ENCODE measurements at regions not wholly inside any gene's neighbourhood (a gene's known extent, or its start where the extent isn't known, plus 50 kb on each side); places are given as distances from the start of the nearest gene placed in this dataset.

GRCh38 chr17:59487161-59487873 lies 78.1 kb upstream of the DHX40 start:
- Mint-ChIP-seq H3K4me3 (no peak overlapping the region), H3K9me3 (no peaks in the 10 kb centered on the region), H3K36me3 (no peaks in the 10 kb centered on the region), H3K27me3 (ENCODE audit: low read depth) (no peaks in the 10 kb centered on the region), H3K4me1 (peaks cover 17% of the 10 kb centered on the region), H3K27ac (no peak overlapping the region)
- no peak for TF ChIP-seq CTCF (IDR thresholded peaks at IDR 0.05; ENCODE audit: unreplicated experiment)
- DNase-seq (ENCODE audit: low spot score in 2 of 2, unreplicated experiment in 2 of 2) = no peak

- H3K4me3 Mint-ChIP-seq = no peak overlapping the region
- H3K9me3 Mint-ChIP-seq = no peaks in the 10 kb centered on the region
- H3K27ac Mint-ChIP-seq = no peak overlapping the region
- no peaks in the 10 kb centered on the region for H3K27me3 Mint-ChIP-seq (ENCODE audit: low read depth)
- H3K36me3 Mint-ChIP-seq = no peaks in the 10 kb centered on the region
- TF ChIP-seq CTCF (IDR thresholded peaks at IDR 0.05; ENCODE audit: unreplicated experiment) = no peak
- peaks cover 18% of the 10 kb centered on the region for H3K4me1 Mint-ChIP-seq
- DNase-seq (ENCODE audit: low spot score in 2 of 2, unreplicated experiment in 2 of 2) = no peak
Observed at GRCh38 chr17:59488805-59489204, 76.6 kb upstream of the DHX40 start.

GRCh38 chr17:59490216-59490615 lies 75.2 kb upstream of the DHX40 start:
- no peak for TF ChIP-seq CTCF (IDR thresholded peaks at IDR 0.05; ENCODE audit: unreplicated experiment)
- H3K9me3 Mint-ChIP-seq = peaks cover 3% of the 10 kb centered on the region
- no peaks in the 10 kb centered on the region for H3K27me3 Mint-ChIP-seq (ENCODE audit: low read depth)
- no peak overlapping the region for H3K4me3 Mint-ChIP-seq
- no peak overlapping the region for H3K27ac Mint-ChIP-seq
- H3K36me3 Mint-ChIP-seq = no peaks in the 10 kb centered on the region
- peaks cover 16% of the 10 kb centered on the region for H3K4me1 Mint-ChIP-seq
- no peak for DNase-seq (ENCODE audit: low spot score in 2 of 2, unreplicated experiment in 2 of 2)

GRCh38 chr17:59491353-59492090 lies 73.9 kb upstream of the DHX40 start:
- Mint-ChIP-seq H3K9me3 (peaks cover 4% of the 10 kb centered on the region), H3K27me3 (ENCODE audit: low read depth) (no peaks in the 10 kb centered on the region), H3K36me3 (no peaks in the 10 kb centered on the region), H3K27ac (peak overlapping the region; percentile 43), H3K4me1 (peaks cover 11% of the 10 kb centered on the region), H3K4me3 (no peak overlapping the region)
- DNase-seq (ENCODE audit: low spot score in 2 of 2, unreplicated experiment in 2 of 2) = no peak
- no peak for TF ChIP-seq CTCF (IDR thresholded peaks at IDR 0.05; ENCODE audit: unreplicated experiment)

GRCh38 chr17:59492091-59492451 lies 73.3 kb upstream of the DHX40 start:
- no peak for TF ChIP-seq CTCF (IDR thresholded peaks at IDR 0.05; ENCODE audit: unreplicated experiment)
- Mint-ChIP-seq H3K27ac (peak overlapping the region; percentile 43), H3K36me3 (no peaks in the 10 kb centered on the region), H3K4me3 (no peak overlapping the region), H3K27me3 (ENCODE audit: low read depth) (no peaks in the 10 kb centered on the region), H3K4me1 (peaks cover 10% of the 10 kb centered on the region), H3K9me3 (peaks cover 4% of the 10 kb centered on the region)
- no peak for DNase-seq (ENCODE audit: low spot score in 2 of 2, unreplicated experiment in 2 of 2)

All from mesothelial cell of epicardium (in vitro differentiated cells).